MM.1S (cell line): ENCODE measurements at regions not wholly inside any gene's neighbourhood (a gene's known extent, or its start where the extent isn't known, plus 50 kb on each side); places are given as distances from the start of the nearest gene placed in this dataset.

ENCODE experiments used
- DNase-seq: peaks from one replicate; pipeline ENCODE4 v3.0.0-alpha.2; 2015
- H2AFZ ChIP-seq: fragments of 300-600 bp; sonication (generic); 2 replicates; pipeline ENCODE4 v1.6.0; 2016; ENCODE audit warnings: antibody characterized with exemption, low read length
- H3F3A ChIP-seq: fragments of 300-600 bp; sonication (generic); 2 replicates; pipeline ENCODE4 v1.6.1; 2016; ENCODE audit warnings: mild to moderate bottlenecking, antibody characterized with exemption, low read length, moderate library complexity, mixed read lengths; ENCODE audit not compliant: insufficient read depth
- H3K27ac ChIP-seq: fragments of 300-600 bp; sonication (generic); 2 replicates; pipeline ENCODE4 v1.5.1; 2016; ENCODE audit warnings: mild to moderate bottlenecking, low read length
- H3K27me3 ChIP-seq: fragments of 300-600 bp; sonication (generic); replicated peaks from 2 replicates; pipeline ENCODE4 v1.6.0; 2016; ENCODE audit warnings: low read length; ENCODE audit not compliant: insufficient read depth
- H3K36me3 ChIP-seq: fragments of 300-600 bp; sonication (generic); replicated peaks from 2 replicates; pipeline ENCODE4 v1.6.1; 2016; ENCODE audit warnings: mild to moderate bottlenecking, low read length, mixed read lengths; ENCODE audit not compliant: insufficient read depth
- H3K4me1 ChIP-seq: fragments of 300-600 bp; sonication (generic); 2 replicates; pipeline ENCODE4 v1.6.1; 2016; ENCODE audit warnings: low read length, mixed read lengths
- H3K4me2 ChIP-seq: fragments of 300-600 bp; sonication (generic); 2 replicates; pipeline ENCODE4 v1.6.0; 2016; ENCODE audit warnings: low read depth, low read length
- H3K4me3 ChIP-seq: fragments of 300-600 bp; sonication (generic); 2 replicates; pipeline ENCODE4 v1.5.1; 2016; ENCODE audit warnings: low read length, mixed read lengths
- H3K79me2 ChIP-seq: fragments of 300-600 bp; sonication (generic); 2 replicates; pipeline ENCODE4 v1.6.1; 2016; ENCODE audit warnings: mixed run types, low read length, mixed read lengths
- H3K9ac ChIP-seq: fragments of 300-600 bp; sonication (generic); 2 replicates; pipeline ENCODE4 v1.6.1; 2016; ENCODE audit warnings: low read length, mixed read lengths
- H3K9me2 ChIP-seq: fragments of 300-600 bp; sonication (generic); replicated peaks from 2 replicates; pipeline ENCODE4 v1.6.1; 2016; ENCODE audit warnings: mild to moderate bottlenecking, low read length, mixed read lengths; ENCODE audit not compliant: insufficient read depth
- H3K9me3 ChIP-seq: fragments of 300-600 bp; sonication (generic); replicated peaks from 2 replicates; pipeline ENCODE4 v1.6.1; 2016; ENCODE audit warnings: mild to moderate bottlenecking, low read length, mixed read lengths; ENCODE audit not compliant: insufficient read depth
- H4K20me1 ChIP-seq: fragments of 300-600 bp; sonication (generic); 2 replicates; pipeline ENCODE4 v1.6.1; 2016; ENCODE audit warnings: mild to moderate bottlenecking, low read length, moderate library complexity, mixed read lengths; ENCODE audit not compliant: insufficient read depth
- EZH2 ChIP-seq: fragments of 300-600 bp; sonication (generic); optimal IDR thresholded peaks from 2 replicates; pipeline ENCODE3; 2017; ENCODE audit warnings: low read depth, mild to moderate bottlenecking, antibody characterized with exemption, low read length, mixed read lengths
- EZH2phosphoT487 ChIP-seq: fragments of 300-600 bp; sonication (generic); IDR thresholded peaks from 2 replicates; pipeline ENCODE4 v1.6.1; 2018; ENCODE audit warnings: antibody characterized with exemption, low read length
- TF ChIP-seq, protein P1 (sequence below): fragments of 300-600 bp; sonication (generic); IDR thresholded peaks from 2 replicates; pipeline ENCODE4 v1.5.1; 2016; ENCODE audit warnings: antibody characterized with exemption, low read length, mixed read lengths

DNA sequence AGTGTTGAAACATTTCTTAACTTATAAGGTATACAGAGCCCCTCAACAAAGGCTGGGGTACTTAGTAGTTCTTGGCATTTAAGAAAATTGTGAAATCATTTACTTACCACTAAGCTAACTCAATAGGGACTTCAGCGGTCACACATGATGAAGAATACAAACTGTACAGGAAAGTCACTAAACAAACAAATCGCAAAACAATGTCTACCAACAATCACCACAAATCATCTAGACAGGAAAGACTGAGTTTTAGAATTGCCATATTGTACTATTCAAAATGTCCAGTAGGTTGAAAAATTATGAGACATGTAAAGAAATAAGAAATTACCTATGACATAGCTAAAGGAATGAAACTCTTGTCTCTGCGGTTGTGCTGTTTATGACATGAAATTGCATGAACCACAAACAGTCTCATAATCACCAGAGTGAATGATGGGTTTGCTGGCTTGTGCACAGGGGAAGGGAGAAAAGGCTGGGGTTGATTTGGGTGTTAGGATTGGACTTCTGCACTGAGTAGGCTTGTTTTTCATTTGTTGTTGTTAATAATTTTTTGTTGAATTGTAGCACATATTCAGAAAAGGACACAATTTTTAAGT lies 441.1 kb upstream of the MON1B start:
- H3K79me2 ChIP-seq = no peaks in the 10 kb centered on the region
- DNase-seq = no peak
- no peak for TF ChIP-seq EZH2
- TF ChIP-seq, protein P1, sequence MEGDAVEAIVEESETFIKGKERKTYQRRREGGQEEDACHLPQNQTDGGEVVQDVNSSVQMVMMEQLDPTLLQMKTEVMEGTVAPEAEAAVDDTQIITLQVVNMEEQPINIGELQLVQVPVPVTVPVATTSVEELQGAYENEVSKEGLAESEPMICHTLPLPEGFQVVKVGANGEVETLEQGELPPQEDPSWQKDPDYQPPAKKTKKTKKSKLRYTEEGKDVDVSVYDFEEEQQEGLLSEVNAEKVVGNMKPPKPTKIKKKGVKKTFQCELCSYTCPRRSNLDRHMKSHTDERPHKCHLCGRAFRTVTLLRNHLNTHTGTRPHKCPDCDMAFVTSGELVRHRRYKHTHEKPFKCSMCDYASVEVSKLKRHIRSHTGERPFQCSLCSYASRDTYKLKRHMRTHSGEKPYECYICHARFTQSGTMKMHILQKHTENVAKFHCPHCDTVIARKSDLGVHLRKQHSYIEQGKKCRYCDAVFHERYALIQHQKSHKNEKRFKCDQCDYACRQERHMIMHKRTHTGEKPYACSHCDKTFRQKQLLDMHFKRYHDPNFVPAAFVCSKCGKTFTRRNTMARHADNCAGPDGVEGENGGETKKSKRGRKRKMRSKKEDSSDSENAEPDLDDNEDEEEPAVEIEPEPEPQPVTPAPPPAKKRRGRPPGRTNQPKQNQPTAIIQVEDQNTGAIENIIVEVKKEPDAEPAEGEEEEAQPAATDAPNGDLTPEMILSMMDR = no peak
- TF ChIP-seq EZH2phosphoT487 = no peak
- no peaks in the 10 kb centered on the region for H4K20me1 ChIP-seq
- H3K4me2 ChIP-seq = no peak overlapping the region
- no peaks in the 10 kb centered on the region for H3K36me3 ChIP-seq
- H2AFZ ChIP-seq = no peak overlapping the region
- H3K9me3 ChIP-seq = no peaks in the 10 kb centered on the region
- H3K4me3 ChIP-seq = no peak overlapping the region
- H3F3A ChIP-seq = no peaks in the 10 kb centered on the region
- H3K9ac ChIP-seq = no peak overlapping the region
- no peak overlapping the region for H3K27ac ChIP-seq
- no peaks in the 10 kb centered on the region for H3K4me1 ChIP-seq
- H3K27me3 ChIP-seq = no peaks in the 10 kb centered on the region
- H3K9me2 ChIP-seq = no peaks in the 10 kb centered on the region

DNA sequence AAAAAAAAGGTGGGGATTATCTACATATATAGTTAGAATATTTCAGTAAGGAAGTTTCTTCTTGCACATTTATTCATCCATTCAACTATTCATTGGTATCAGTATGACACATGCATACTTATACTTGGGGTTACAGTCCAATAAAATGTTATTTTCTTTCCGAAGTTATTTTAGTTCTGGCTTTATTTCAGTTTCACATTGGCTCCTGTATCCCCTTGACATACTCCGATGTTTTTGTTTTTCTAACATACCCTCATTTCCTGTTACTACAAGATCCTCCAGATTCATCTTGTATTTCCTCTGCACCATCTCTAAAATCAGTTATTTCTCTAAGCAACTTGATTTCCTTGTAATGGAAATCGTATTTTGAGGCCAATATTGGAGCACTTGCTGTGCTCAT lies 435.5 kb upstream of the MON1B start:
- Histone ChIP-seq H3K4me1 (no peaks in the 10 kb centered on the region), H4K20me1 (no peaks in the 10 kb centered on the region), H3K9ac (no peak overlapping the region), H3K27ac (no peak overlapping the region), H3K9me3 (no peaks in the 10 kb centered on the region), H3K4me3 (no peak overlapping the region), H3K9me2 (no peaks in the 10 kb centered on the region), H3F3A (no peaks in the 10 kb centered on the region), H3K36me3 (no peaks in the 10 kb centered on the region), H3K79me2 (no peaks in the 10 kb centered on the region), H3K4me2 (no peak overlapping the region), H2AFZ (no peak overlapping the region), H3K27me3 (no peaks in the 10 kb centered on the region)
- no peak for TF ChIP-seq EZH2
- TF ChIP-seq, protein P1 = no peak
- DNase-seq = no peak

DNA sequence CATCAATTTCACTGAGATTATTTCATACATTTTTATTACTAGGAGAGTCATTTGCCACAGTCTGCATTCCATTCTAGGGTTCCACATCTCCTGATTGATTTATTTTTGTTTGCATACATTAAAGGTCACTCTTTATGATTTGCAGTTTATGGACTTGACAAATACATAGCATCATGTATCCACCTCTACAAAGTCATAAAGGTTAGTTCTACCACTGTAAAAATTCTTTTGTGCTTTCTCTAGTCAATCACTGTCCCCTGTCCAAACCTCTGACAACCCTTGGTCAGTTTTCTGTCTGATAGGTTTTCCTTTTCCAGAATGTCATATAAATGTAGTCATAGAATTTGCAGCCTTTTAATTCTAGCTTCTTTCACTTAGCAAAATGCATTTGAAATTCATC lies 434.6 kb upstream of the MON1B start:
- TF ChIP-seq EZH2phosphoT487 (no peak), EZH2 (no peak)
- TF ChIP-seq, protein P1 = no peak
- H3K4me3 ChIP-seq = no peak overlapping the region
- no peak overlapping the region for H3K27ac ChIP-seq
- no peaks in the 10 kb centered on the region for H3K36me3 ChIP-seq
- no peaks in the 10 kb centered on the region for H4K20me1 ChIP-seq
- H3K9ac ChIP-seq = no peak overlapping the region
- no peaks in the 10 kb centered on the region for H3K9me2 ChIP-seq
- H2AFZ ChIP-seq = no peak overlapping the region
- no peaks in the 10 kb centered on the region for H3K9me3 ChIP-seq
- H3K4me1 ChIP-seq = no peaks in the 10 kb centered on the region
- DNase-seq = no peak
- no peak overlapping the region for H3K4me2 ChIP-seq
- H3K27me3 ChIP-seq = no peaks in the 10 kb centered on the region
- H3K79me2 ChIP-seq = no peaks in the 10 kb centered on the region
- H3F3A ChIP-seq = no peaks in the 10 kb centered on the region
